Inferior parietal cortex (tissue), 1 donor: ENCODE measurements at regions not wholly inside any gene's neighbourhood (a gene's known extent, or its start where the extent isn't known, plus 50 kb on each side); places are given as distances from the start of the nearest gene placed in this dataset.
A peak's percentile ranks its signal among the peaks of the same experiment; 100 is the strongest.
"Not testable (repeated sequence)": the region's sequence is repeated elsewhere in the genome, so short reads cannot be mapped to it uniquely, and the experiment has no call there.

ENCODE experiments used
- DNase-seq: peaks from one replicate; pipeline ENCODE4 v3.0.0-alpha.2; 2016; ENCODE audit errors: extremely low spot score

- no peak for DNase-seq
These were observed 89.1 kb downstream of the KATNIP start for GRCh38 chr16:27638833-27639560.

GRCh38 chr16:27639561-27640276 lies 89.8 kb downstream of the KATNIP start:
- DNase-seq = peak; percentile 73

- DNase-seq = no peak
These were observed 90.3 kb downstream of the KATNIP start for GRCh38 chr16:27640277-27640600.

GRCh38 chr16:27641260-27641659 lies 91.3 kb downstream of the KATNIP start:
- no peak for DNase-seq

- not testable (repeated sequence) for DNase-seq
These were observed 91.9 kb downstream of the KATNIP start for GRCh38 chr16:27641734-27642415.

- peak; percentile 34 for DNase-seq
These were observed 92.8 kb downstream of the KATNIP start for GRCh38 chr16:27642756-27643155.

GRCh38 chr16:27644165-27644564 lies 94.2 kb downstream of the KATNIP start:
- DNase-seq = no peak

GRCh38 chr16:27645396-27645795 lies 95.5 kb downstream of the KATNIP start:
- no peak for DNase-seq

- DNase-seq = no peak
These were observed 96.9 kb downstream of the KATNIP start for GRCh38 chr16:27646806-27647205.

- DNase-seq = no peak
These were observed 99.1 kb downstream of the KATNIP start for GRCh38 chr16:27649021-27649420.

- no peak for DNase-seq
These were observed 100.2 kb downstream of the KATNIP start for GRCh38 chr16:27650073-27650701.

- no peak for DNase-seq
These were observed 101.4 kb downstream of the KATNIP start for GRCh38 chr16:27651301-27651700.

GRCh38 chr16:27657811-27658210 lies 107.9 kb downstream of the KATNIP start:
- no peak for DNase-seq

GRCh38 chr16:27660507-27660906 lies 110.6 kb downstream of the KATNIP start:
- no peak for DNase-seq

GRCh38 chr16:27663235-27663634 lies 113.3 kb downstream of the KATNIP start:
- DNase-seq = not testable (repeated sequence)

- no peak for DNase-seq
These were observed 115.9 kb downstream of the KATNIP start for GRCh38 chr16:27665881-27666280.

- no peak for DNase-seq
These were observed 120.3 kb downstream of the KATNIP start for GRCh38 chr16:27670071-27670810.

GRCh38 chr16:27671410-27671809 lies 121.5 kb downstream of the KATNIP start:
- no peak for DNase-seq

GRCh38 chr16:27676839-27677238 lies 126.9 kb downstream of the KATNIP start:
- DNase-seq = no peak

- DNase-seq = no peak
These were observed 127.3 kb downstream of the KATNIP start for GRCh38 chr16:27677263-27677662.

GRCh38 chr16:27678955-27679354 lies 129.0 kb downstream of the KATNIP start:
- DNase-seq = no peak

GRCh38 chr16:27679899-27680298 lies 130.0 kb downstream of the KATNIP start:
- no peak for DNase-seq
